GM12892 (cell line): ENCODE measurements at regions not wholly inside any gene's neighbourhood (a gene's known extent, or its start where the extent isn't known, plus 50 kb on each side); places are given as distances from the start of the nearest gene placed in this dataset.

Experiments used
- POLR2A ChIP-seq: IDR thresholded peaks from 2 replicates; pipeline ENCODE4 v1.6.1; 2011; ENCODE audit warnings: low read depth, low read length, control low read depth
- POLR2AphosphoS5 ChIP-seq: IDR thresholded peaks from 2 replicates; pipeline ENCODE4 v1.6.1; 2011; ENCODE audit warnings: low read depth, low read length, control low read depth
- TAF1 ChIP-seq: IDR thresholded peaks from 2 replicates; pipeline ENCODE4 v1.6.1; 2011; ENCODE audit warnings: low read depth, mild to moderate bottlenecking, control low read depth, low read length, borderline replicate concordance

DNA sequence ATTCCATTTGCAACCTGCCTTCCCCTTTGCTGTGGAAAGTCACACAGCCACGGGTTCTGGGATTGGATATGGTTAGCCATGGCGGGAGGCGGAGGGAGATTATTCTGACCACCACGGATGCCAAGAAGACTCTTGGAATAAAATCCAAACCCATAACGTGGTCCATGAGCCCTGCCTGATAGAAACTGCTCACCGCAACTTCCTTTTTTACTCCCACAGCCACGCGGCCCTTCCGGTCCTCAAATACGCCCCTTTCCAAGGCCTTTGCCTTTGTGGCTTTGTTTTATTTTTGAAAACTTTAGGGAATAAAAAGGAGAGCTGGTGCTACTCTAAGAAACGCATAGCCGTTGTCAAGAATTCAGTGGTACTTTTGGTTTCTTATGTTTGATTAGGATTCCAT is 602.5 kb upstream of the CDH4 start:
- TF ChIP-seq POLR2A (no peak), POLR2AphosphoS5 (no peak), TAF1 (no peak)
